SK-N-SH treated with all-trans-retinoic acid at 6 μM for 48 hours (cell line): ENCODE measurements at regions not wholly inside any gene's neighbourhood (a gene's known extent, or its start where the extent isn't known, plus 50 kb on each side); places are given as distances from the start of the nearest gene placed in this dataset.

Experiments used
- CREB5 ChIP-seq: fragments of 250-450 bp; sonication (Bioruptor Pico); IDR thresholded peaks from 2 replicates; pipeline ENCODE4 v1.5.1; 2020; ENCODE audit warnings: low read depth, mild to moderate bottlenecking, moderate library complexity
- TCF4 ChIP-seq: fragments of 250-450 bp; sonication (Bioruptor Pico); IDR thresholded peaks from 2 replicates; pipeline ENCODE4 v1.8.0; 2021; ENCODE audit warnings: mild to moderate bottlenecking, moderate library complexity, borderline replicate concordance
- TOX ChIP-seq: fragments of 250-450 bp; sonication (Bioruptor Pico); IDR thresholded peaks from 2 replicates; pipeline ENCODE4 v1.8.0; 2021; ENCODE audit warnings: mild to moderate bottlenecking, moderate library complexity, borderline replicate concordance
- ZFP3 ChIP-seq: fragments of 250-450 bp; sonication (Bioruptor Pico); IDR thresholded peaks from 2 replicates; pipeline ENCODE4 v1.5.0; 2020; ENCODE audit warnings: mild to moderate bottlenecking, moderate library complexity
- ZFP30 ChIP-seq: fragments of 450-650 bp; formaldehyde crosslinking; IDR thresholded peaks from 2 replicates; pipeline ENCODE4 v1.5.0; 2022; ENCODE audit warnings: mild to moderate bottlenecking, moderate library complexity
- ZNF565 ChIP-seq: fragments of 450-650 bp; formaldehyde crosslinking; conservative IDR thresholded peaks from 2 replicates; pipeline ENCODE4 v1.5.0; 2020; ENCODE audit warnings: low read depth, mild to moderate bottlenecking, moderate library complexity
- TF ChIP-seq, protein P1 (sequence below): fragments of 250-450 bp; sonication (Bioruptor Pico); IDR thresholded peaks from 2 replicates; pipeline ENCODE4 v1.8.0; 2020; ENCODE audit warnings: mild to moderate bottlenecking, moderate library complexity, borderline replicate concordance

DNA sequence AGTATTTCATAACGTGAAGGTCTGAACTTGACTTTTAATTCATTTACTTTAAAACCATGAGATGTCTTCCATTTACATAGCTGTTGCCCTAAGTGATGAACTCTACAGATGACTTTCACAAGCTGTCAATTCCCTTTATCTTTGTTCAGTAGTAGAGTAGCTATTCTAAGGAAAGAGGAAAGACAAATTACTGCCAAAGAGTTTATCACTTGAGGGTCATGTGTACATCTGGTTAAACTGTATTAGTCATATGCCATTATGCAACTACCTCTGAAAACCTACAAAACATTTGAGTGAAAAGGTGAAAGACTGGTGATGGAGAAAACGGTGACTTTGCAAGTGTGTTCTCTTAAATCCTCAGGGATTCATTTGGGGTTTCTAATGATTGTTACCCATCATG is 763.9 kb downstream of the TMEM182 start:
- TF ChIP-seq ZFP3 (CRISPR knock-in tag) (no peak), TOX (CRISPR knock-in tag) (no peak), CREB5 (CRISPR knock-in tag) (no peak), ZFP30 (no peak), ZNF565 (CRISPR knock-in tag) (no peak), TCF4 (no peak)
- TF ChIP-seq, protein P1, sequence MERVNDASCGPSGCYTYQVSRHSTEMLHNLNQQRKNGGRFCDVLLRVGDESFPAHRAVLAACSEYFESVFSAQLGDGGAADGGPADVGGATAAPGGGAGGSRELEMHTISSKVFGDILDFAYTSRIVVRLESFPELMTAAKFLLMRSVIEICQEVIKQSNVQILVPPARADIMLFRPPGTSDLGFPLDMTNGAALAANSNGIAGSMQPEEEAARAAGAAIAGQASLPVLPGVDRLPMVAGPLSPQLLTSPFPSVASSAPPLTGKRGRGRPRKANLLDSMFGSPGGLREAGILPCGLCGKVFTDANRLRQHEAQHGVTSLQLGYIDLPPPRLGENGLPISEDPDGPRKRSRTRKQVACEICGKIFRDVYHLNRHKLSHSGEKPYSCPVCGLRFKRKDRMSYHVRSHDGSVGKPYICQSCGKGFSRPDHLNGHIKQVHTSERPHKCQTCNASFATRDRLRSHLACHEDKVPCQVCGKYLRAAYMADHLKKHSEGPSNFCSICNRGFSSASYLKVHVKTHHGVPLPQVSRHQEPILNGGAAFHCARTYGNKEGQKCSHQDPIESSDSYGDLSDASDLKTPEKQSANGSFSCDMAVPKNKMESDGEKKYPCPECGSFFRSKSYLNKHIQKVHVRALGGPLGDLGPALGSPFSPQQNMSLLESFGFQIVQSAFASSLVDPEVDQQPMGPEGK, result no peak
